SK-N-SH (cell line): ENCODE measurements at regions not wholly inside any gene's neighbourhood (a gene's known extent, or its start where the extent isn't known, plus 50 kb on each side); places are given as distances from the start of the nearest gene placed in this dataset.

Source experiments
- CTCF ChIA-PET: fragments of 300-600, 350-600 bp; formaldehyde crosslinking; extraction: SDS; loops from one replicate; lab custom pipeline; 2021; lab: Yijun Ruan, JAX
- POLR2A ChIA-PET: fragments of 350-600 bp; sonication (Branson Sonifier 250); formaldehyde crosslinking; extraction: SDS; loops from one replicate; lab custom pipeline; 2020; ENCODE audit warnings: antibody characterized with exemption, inconsistent platforms; lab: Yijun Ruan, JAX
- DNase-seq: peaks from one replicate; pipeline ENCODE4 v3.0.0; 2012
- H2AFZ ChIP-seq: fragments of 200-600 bp; sonication (generic); 2 replicates; pipeline ENCODE4 v1.8.1; 2016; ENCODE audit warnings: antibody characterized with exemption, mild to moderate bottlenecking, low read depth
- H3F3A ChIP-seq: fragments of 200-600 bp; sonication (generic); replicated peaks from 2 replicates; pipeline ENCODE3; 2016; ENCODE audit warnings: antibody characterized with exemption, mild to moderate bottlenecking; ENCODE audit not compliant: insufficient read depth
- H3K27ac ChIP-seq, 2 experiments: fragments of 200-500 bp in 1 of 2; fragments of 200-600 bp in 1 of 2; sonication (Bioruptor generic) in 1 of 2; sonication (generic), shearing (Covaris generic) in 1 of 2; 2 replicates each; pipeline versions ENCODE4 v1.5.1 to v1.6.1; 2014 to 2016; ENCODE audit warnings: low read depth in 2 of 2, inconsistent platforms in 1 of 2, low read length in 1 of 2, mild to moderate bottlenecking in 1 of 2, mixed read lengths in 1 of 2
- H3K27me3 ChIP-seq: fragments of 200-600 bp; sonication (generic), shearing (Covaris generic); 2 replicates; pipeline ENCODE4 v1.6.1; 2016; ENCODE audit warnings: mixed run types; ENCODE audit not compliant: insufficient read depth
- H3K36me3 ChIP-seq, 2 experiments: fragments of 200-500 bp in 1 of 2; fragments of 200-600 bp in 1 of 2; sonication (Bioruptor generic) in 1 of 2; sonication (generic) in 1 of 2; replicated peaks in 1 of 2; 2 replicates each; pipeline versions ENCODE3 to v1.5.1; 2014 to 2016; ENCODE audit warnings: low read length in 1 of 2, mild to moderate bottlenecking in 1 of 2; ENCODE audit not compliant: insufficient read depth in 2 of 2, control insufficient read depth in 1 of 2
- H3K4me1 ChIP-seq, 2 experiments: fragments of 200-500 bp in 1 of 2; fragments of 200-600 bp in 1 of 2; sonication (Bioruptor generic) in 1 of 2; sonication (generic), shearing (Covaris generic) in 1 of 2; 2 replicates each; pipeline versions ENCODE4 v1.5.1 to v1.6.1; 2014 to 2016; ENCODE audit warnings: low read depth in 1 of 2, low read length in 1 of 2, mixed run types in 1 of 2; ENCODE audit not compliant: insufficient read depth in 2 of 2, control insufficient read depth in 1 of 2
- H3K4me2 ChIP-seq: fragments of 200-600 bp; sonication (generic), shearing (Covaris generic); 2 replicates; pipeline ENCODE4 v1.6.1; 2017; ENCODE audit warnings: mixed run types
- H3K4me3 ChIP-seq, 2 experiments: fragments of 200-500 bp in 1 of 2; fragments of 200-600 bp in 1 of 2; sonication (Bioruptor generic) in 1 of 2; sonication (generic), shearing (Covaris generic) in 1 of 2; 2 replicates each; pipeline versions ENCODE4 v1.5.1 to v1.8.1; 2014 to 2016; ENCODE audit warnings: low read depth in 2 of 2, inconsistent platforms in 1 of 2, low read length in 1 of 2, mild to moderate bottlenecking in 1 of 2, mixed read lengths in 1 of 2, moderate library complexity in 1 of 2
- H3K79me2 ChIP-seq: fragments of 200-600 bp; sonication (generic); 2 replicates; pipeline ENCODE4 v1.8.1; 2017; ENCODE audit warnings: mild to moderate bottlenecking; ENCODE audit not compliant: insufficient read depth
- H3K9ac ChIP-seq: fragments of 200-600 bp; sonication (generic); 2 replicates; pipeline ENCODE4 v1.6.1; 2017; ENCODE audit warnings: mixed run types
- H3K9me2 ChIP-seq: fragments of 200-600 bp; sonication (generic); 2 replicates; pipeline ENCODE4 v1.6.1; 2017; ENCODE audit warnings: mixed run types
- H3K9me3 ChIP-seq: fragments of 200-600 bp; sonication (generic); 2 replicates; pipeline ENCODE4 v1.6.1; 2017; ENCODE audit warnings: mixed run types, mild to moderate bottlenecking, moderate library complexity
- H4K20me1 ChIP-seq: fragments of 200-600 bp; sonication (generic); 2 replicates; pipeline ENCODE4 v1.6.1; 2017; ENCODE audit warnings: mild to moderate bottlenecking, mixed run types; ENCODE audit not compliant: insufficient read depth
- EP300 ChIP-seq, 2 experiments: IDR thresholded peaks; 2 replicates each; pipeline versions ENCODE4 v1.4.0 to v1.6.1; 2012; ENCODE audit warnings: borderline replicate concordance in 1 of 2, low read depth in 1 of 2, low read length in 1 of 2
- EZH2phosphoT487 ChIP-seq: fragments of 200-600 bp; sonication (generic); IDR thresholded peaks from 2 replicates; pipeline ENCODE4 v1.6.1; 2017; ENCODE audit warnings: low read depth, mixed run types, mild to moderate bottlenecking, antibody characterized with exemption, moderate library complexity, borderline replicate concordance
- JUND ChIP-seq: IDR thresholded peaks from 2 replicates; pipeline ENCODE4 v1.4.0; 2012
- MEF2A ChIP-seq: IDR thresholded peaks from 2 replicates; pipeline ENCODE4 v1.4.0; 2012; ENCODE audit warnings: low read depth, borderline replicate concordance
- NFIC ChIP-seq: IDR thresholded peaks from 2 replicates; pipeline ENCODE4 v1.4.0; 2012; ENCODE audit warnings: borderline replicate concordance
- REST ChIP-seq: IDR thresholded peaks from 2 replicates; pipeline ENCODE4 v1.6.1; 2012; ENCODE audit warnings: mild to moderate bottlenecking, low read depth, low read length, moderate library complexity
- RXRA ChIP-seq: IDR thresholded peaks from 2 replicates; pipeline ENCODE4 v1.4.0; 2012; ENCODE audit warnings: low read depth, mild to moderate bottlenecking, borderline replicate concordance
- SMC3 ChIP-seq: IDR thresholded peaks from 2 replicates; pipeline ENCODE4 v1.6.1; 2012; ENCODE audit warnings: low read depth, low read length, improper control_type of control experiment
- YY1 ChIP-seq: IDR thresholded peaks from 2 replicates; pipeline ENCODE4 v1.4.0; 2012; ENCODE audit warnings: low read depth, mild to moderate bottlenecking
- ZBTB33 ChIP-seq: IDR thresholded peaks from 2 replicates; pipeline ENCODE4 v1.4.0; 2012; ENCODE audit warnings: low read depth, borderline replicate concordance
- WGBS: methylation state at CpG from one replicate; pipeline ENCODE4 v1.1.6; 2017; ENCODE audit warnings: low lambda C conversion rate; 5-methylcytosine and 5-hydroxymethylcytosine counted together

DNA sequence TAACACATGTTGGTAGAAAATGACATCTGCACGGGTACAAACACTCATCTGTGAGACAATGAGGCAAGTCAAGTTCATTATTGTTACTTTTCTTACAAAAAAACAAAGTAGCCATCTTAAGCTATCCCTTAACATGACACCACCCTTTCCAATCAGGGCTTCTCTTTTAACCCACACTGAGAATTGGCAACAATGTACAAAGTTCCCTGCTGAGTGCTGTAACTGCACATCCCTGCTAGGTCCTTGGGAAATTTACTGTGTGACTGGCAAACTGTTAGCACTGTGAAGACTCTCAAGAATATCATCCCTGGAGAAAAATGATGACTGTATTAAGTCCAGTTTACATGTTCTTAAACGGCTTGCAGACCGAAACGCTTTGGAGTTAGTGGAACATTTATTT is 185.8 kb upstream of the PLD5 start (continued):
- TF ChIP-seq ZBTB33, result no peak

DNA sequence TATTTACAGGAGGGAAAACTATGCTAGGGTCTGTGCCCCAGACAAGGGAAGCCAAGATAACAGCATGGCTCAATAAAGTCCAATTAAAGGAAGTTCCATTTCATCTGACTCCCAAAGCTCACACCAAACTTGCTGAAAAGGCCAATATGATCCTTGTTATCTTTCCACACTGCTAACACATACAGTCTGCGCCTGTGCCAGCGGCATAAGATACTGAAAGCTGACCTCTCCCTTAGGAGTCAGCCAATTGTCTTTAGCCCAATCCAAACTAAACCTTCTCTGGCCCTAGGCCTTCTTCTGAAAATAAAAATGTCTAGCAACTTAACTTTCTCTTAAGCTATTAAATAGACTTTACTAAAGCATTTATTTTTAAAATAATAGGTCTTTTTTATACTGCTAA is 179.0 kb upstream of the PLD5 start:
- ChIA-PET CTCF (no interaction called here), POLR2A (no interaction called here)
- no peaks in the 10 kb centered on the region for H3K9me2 ChIP-seq

More for the DNA sequence above, 179.0 kb upstream of the PLD5 start:
- TF ChIP-seq RXRA, result no peak
- TF ChIP-seq NFIC, result no peak
- TF ChIP-seq MEF2A, result no peak
- TF ChIP-seq EZH2phosphoT487, result no peak
- TF ChIP-seq REST, result no peak
- no peak for TF ChIP-seq SMC3
- TF ChIP-seq JUND, result no peak
- no peak for TF ChIP-seq YY1
- no peak for TF ChIP-seq EP300 (IDR thresholded peaks at IDR 0.05; ENCODE audit: borderline replicate concordance in 1 of 2, low read depth in 1 of 2, low read length in 1 of 2)
- Histone ChIP-seq H3K36me3 (no peaks in the 10 kb centered on the region), H3K4me2 (no peak overlapping the region), H3K4me1 (no peaks in the 10 kb centered on the region), H3K27ac (no peak overlapping the region), H3K27me3 (no peaks in the 10 kb centered on the region), H4K20me1 (no peaks in the 10 kb centered on the region), H3K9ac (no peak overlapping the region), H2AFZ (no peak overlapping the region), H3K9me3 (no peaks in the 10 kb centered on the region), H3K4me3 (no peak overlapping the region), H3F3A (no peaks in the 10 kb centered on the region), H3K79me2 (no peaks in the 10 kb centered on the region)
- no peak for DNase-seq
- 43% methylated on average over 2 of the region's 2 CpGs for WGBS
